ENCODE measurements at regions not wholly inside any gene's neighbourhood (a gene's known extent, or its start where the extent isn't known, plus 50 kb on each side); places are given as distances from the start of the nearest gene placed in this dataset.

- Histone ChIP-seq H3K9me3 (ENCODE audit: insufficient read depth in 2 of 2, low read depth in 1 of 2, low read length in 1 of 2) (peaks cover 11 to 20% of the 10 kb centered on the region in 2 experiments), H4K20me1 (replicated peaks in 1 of 2; ENCODE audit: control insufficient read depth in 1 of 2, insufficient read depth in 2 of 2, low read length in 2 of 2) (no peaks in the 10 kb centered on the region), H3K4ac (replicated peaks; ENCODE audit: insufficient read length, low read depth, low read length) (no peak overlapping the region), H2AFZ (ENCODE audit: low read length) (no peak overlapping the region), H4K5ac (ENCODE audit: insufficient read length, low read depth, low read length) (no peak overlapping the region), H2AK5ac (ENCODE audit: low read depth, low read length) (no peak overlapping the region), H2BK20ac (ENCODE audit: low read length) (no peak overlapping the region), H3K4me3 (ENCODE audit: extremely low read depth in 1 of 4, insufficient read depth in 2 of 4, low read depth in 3 of 4, low read length in 4 of 4) (no peak overlapping the region), H3K36me3 (ENCODE audit: control insufficient read depth in 2 of 4, insufficient read depth in 4 of 4, low read length in 3 of 4) (no peaks in the 10 kb centered on the region), H3K23ac (ENCODE audit: insufficient read length) (no peak overlapping the region), H3K27ac (ENCODE audit: low read depth, low read length) (no peak overlapping the region), H4K91ac (replicated peaks; ENCODE audit: insufficient read length, low read length) (no peak overlapping the region), H2BK120ac (replicated peaks; ENCODE audit: low read depth, low read length) (no peak overlapping the region), H2BK5ac (ENCODE audit: low read depth, low read length) (no peak overlapping the region), H3K9ac (replicated peaks in 1 of 4; ENCODE audit: extremely low read depth in 1 of 4, low read depth in 3 of 4, low read length in 3 of 4) (no peak overlapping the region), H3K79me1 (ENCODE audit: low read depth, low read length) (no peaks in the 10 kb centered on the region), H3K18ac (ENCODE audit: extremely low read depth, low read length) (no peak overlapping the region), H3K79me2 (ENCODE audit: control insufficient read depth in 1 of 2, insufficient read depth in 2 of 2, low read length in 2 of 2) (no peaks in the 10 kb centered on the region), H3K27me3 (replicated peaks in 1 of 4; ENCODE audit: control insufficient read depth in 3 of 4, extremely low read depth in 1 of 4, insufficient read depth in 3 of 4, low read length in 3 of 4) (no peaks in the 10 kb centered on the region), H3K14ac (ENCODE audit: insufficient read length) (no peak overlapping the region), H3K4me1 (replicated peaks in 1 of 4; ENCODE audit: control insufficient read depth in 3 of 4, insufficient read depth in 4 of 4, low read length in 3 of 4) (no peaks in the 10 kb centered on the region), H4K8ac (ENCODE audit: extremely low read depth, insufficient read depth, low read length) (no peak overlapping the region), H2BK15ac (ENCODE audit: low read length) (no peak overlapping the region), H3K56ac (replicated peaks; ENCODE audit: insufficient read length, low read depth, low read length) (no peak overlapping the region), H3K23me2 (ENCODE audit: low read depth, low read length) (no peaks in the 10 kb centered on the region), H2BK12ac (ENCODE audit: low read depth, low read length) (no peak overlapping the region), H3K4me2 (ENCODE audit: insufficient read depth in 1 of 2, low read depth in 2 of 2, low read length in 2 of 2) (no peak overlapping the region)
- ChIA-PET POLR2A (ENCODE audit: partially characterized antibody) (no interaction called here), CTCF (ENCODE audit: partially characterized antibody) (interaction anchor here (1.4 kb wide), 1 partner anchor 14 kb away, joined by 4 read pairs; no protein-coding TSS in a partner anchor)
- FAIRE-seq: no peak
- DNase-seq (ENCODE audit: low read depth in 1 of 2, low spot score in 2 of 2): no peak
- TF ChIP-seq BRCA1 (IDR thresholded peaks at IDR 0.05; ENCODE audit: low read depth, low read length) (no peak), TBP (IDR thresholded peaks at IDR 0.05; ENCODE audit: low read depth, low read length) (no peak), POLR2A (IDR thresholded peaks at IDR 0.05; ENCODE audit: control extremely low read depth in 1 of 2, low read depth in 2 of 2, low read length in 2 of 2) (no peak), SIRT6 (IDR thresholded peaks at IDR 0.05; ENCODE audit: low read length) (no peak), CBX5 (IDR thresholded peaks at IDR 0.05; ENCODE audit: low read depth, low read length) (no peak)
- WGBS, 2 experiments (ENCODE audit: extremely low coverage in 1 of 2, insufficient coverage in 1 of 2, insufficient read length in 1 of 2, insufficient replicate concordance in 2 of 2, low coverage in 1 of 2, low lambda C conversion rate in 2 of 2, missing lambda C conversion rate in 1 of 2): 94% methylated on average over 2 of the region's 2 CpGs; no CpG with 5 or more reads in 1 of the 2 experiments
These were observed 278.7 kb downstream of the PARP8 start for GRCh38 chr5:50945139-50945538.

All from H1 (cell line).